GM19395 (cell line): ENCODE measurements at regions not wholly inside any gene's neighbourhood (a gene's known extent, or its start where the extent isn't known, plus 50 kb on each side); places are given as distances from the start of the nearest gene placed in this dataset.
"Not testable (repeated sequence)": the region's sequence is repeated elsewhere in the genome, so short reads cannot be mapped to it uniquely, and the experiment has no call there.

Source experiments
- ATAC-seq: cut with Tn5 transposase; IDR thresholded peaks from one replicate; pipeline ENCODE4 v1.9.1; 2021; ENCODE audit warnings: mild to moderate bottlenecking, moderate library complexity; ENCODE audit not compliant: unreplicated experiment

GRCh38 chr20:6715401-6715941 lies 52.0 kb upstream of the BMP2 start:
- no peak for ATAC-seq

DNA sequence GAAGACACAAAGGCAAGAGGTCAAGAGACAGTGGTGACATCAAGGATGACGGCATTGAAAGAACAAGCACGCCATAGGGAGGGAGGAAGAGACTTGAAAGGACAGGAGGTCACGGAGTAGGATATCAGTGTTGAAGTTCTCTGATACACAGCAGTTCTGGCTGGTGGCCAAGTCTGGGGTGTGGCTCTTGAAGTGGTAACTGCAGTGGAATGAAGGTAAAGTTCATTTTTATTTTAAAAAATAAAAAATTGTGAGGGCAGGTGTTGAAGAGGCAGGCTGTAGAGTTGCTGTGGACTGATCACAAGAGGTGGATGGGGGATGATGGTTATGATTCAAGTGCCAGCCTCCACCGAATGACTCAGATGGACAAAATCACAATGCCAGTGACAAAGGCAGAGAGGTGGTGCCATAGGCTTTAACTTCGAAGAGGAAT lies 53.2 kb upstream of the BMP2 start:
- ATAC-seq, result no peak

DNA sequence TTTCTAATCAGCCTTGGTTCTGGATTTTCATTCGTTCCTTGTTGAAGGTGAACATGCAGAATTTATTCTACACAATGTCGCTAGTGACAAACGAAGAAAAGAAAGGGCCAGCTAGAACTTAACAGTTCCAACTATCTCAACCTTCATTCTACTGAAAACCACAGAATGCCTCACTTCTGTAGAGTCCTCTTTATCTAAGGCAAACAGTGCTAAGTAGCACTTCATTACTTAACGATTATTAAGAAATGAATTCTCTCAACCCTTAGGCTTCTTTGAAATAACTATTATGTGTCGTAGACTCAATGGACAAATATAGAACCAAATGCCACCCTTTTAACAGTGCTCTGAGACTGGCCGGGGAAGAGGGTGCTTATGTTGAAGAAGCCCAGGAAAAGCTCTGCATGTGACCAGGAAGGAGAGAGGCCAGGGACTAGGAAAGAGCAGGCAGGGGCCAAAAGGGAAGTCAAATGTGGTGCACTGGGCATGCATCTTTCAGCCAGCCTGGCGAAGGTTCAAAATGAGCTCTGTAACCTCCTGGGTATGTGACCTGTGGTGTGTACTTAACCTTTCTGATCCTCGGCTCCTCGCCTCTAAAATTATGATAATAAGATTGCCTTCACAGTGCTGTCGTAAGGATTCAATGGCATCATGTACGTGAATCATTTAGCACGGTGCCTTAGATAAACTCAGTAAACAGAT lies 55.4 kb upstream of the BMP2 start:
- no peak for ATAC-seq

GRCh38 chr20:6709910-6710595 lies 57.4 kb upstream of the BMP2 start:
- ATAC-seq, result no peak

GRCh38 chr20:6708010-6708409 lies 59.5 kb upstream of the BMP2 start:
- no peak for ATAC-seq

- no peak for ATAC-seq
These were observed 60.1 kb upstream of the BMP2 start for GRCh38 chr20:6707321-6707831.

GRCh38 chr20:6705926-6706548 lies 61.4 kb upstream of the BMP2 start:
- ATAC-seq, result no peak

DNA sequence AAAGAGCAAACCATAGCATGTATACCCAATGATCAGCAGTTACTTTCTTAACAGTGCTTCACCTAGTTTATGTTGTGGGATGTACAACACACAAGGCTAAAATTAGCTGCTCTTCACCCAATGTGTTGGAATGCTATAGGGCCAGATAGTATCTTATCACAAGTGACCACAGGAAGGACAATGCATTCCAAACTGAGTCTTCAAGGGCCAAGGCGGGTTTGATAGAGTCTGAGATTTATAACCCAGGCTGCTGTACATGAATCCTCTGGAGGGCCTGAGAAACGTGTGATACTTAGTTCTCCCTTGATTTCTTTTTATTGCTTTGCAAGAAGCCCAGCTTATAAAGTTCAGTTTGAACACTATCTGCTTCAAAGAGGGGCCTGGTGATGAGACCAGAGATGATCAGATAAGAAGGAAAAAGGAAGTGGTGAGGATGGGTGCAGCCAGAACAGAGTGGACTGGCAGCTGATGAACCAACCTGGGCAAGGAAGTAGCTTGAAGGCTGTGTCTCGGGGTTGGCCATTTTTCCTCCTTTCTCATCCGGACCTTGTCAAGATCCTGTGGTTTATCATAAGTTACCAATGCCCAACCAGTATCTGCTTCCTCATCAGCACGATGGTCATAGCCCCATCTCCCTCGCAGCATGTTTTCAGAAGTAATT lies 62.2 kb upstream of the BMP2 start:
- ATAC-seq, result no peak

- ATAC-seq, result no peak
These were observed 63.2 kb upstream of the BMP2 start for GRCh38 chr20:6704132-6704861.

DNA sequence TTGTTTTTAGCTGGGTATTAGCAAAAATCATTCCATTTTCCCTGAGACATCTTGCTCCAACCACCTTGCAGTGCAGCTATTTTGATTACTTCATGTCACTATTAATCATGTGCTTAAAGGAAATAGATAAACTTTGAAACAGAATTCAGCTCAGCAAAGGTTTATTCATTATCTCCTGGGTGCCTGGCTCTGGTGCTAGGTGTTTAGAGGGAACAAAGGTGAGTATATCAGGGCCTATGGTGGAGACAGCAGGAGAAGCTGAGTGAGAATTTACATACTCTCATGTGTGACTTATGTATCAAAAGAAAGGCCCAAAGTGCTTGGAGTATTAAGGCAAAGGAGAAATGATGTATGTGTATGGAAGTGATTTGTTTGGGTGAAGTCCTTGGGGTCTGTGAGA lies 63.8 kb upstream of the BMP2 start:
- ATAC-seq, result no peak

DNA sequence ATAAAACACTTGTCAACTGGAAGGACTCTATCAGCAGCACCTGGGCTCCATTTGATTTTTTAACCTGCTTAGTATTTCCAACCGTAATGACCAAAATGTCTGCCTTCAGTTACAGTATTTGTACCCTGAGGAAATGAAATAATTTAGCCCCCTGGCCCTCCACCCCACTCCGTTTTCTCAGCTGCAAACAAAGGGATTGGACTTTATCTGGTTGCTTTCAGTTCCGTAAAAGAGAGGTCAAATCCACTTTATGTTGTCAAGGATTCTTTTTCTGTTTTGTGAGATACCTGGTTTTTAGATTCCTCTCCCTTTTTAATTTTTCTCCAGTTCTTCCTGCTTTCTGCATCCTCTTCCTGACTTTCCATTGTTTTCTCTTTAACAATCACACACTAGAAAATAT lies 64.4 kb upstream of the BMP2 start:
- ATAC-seq, result no peak

DNA sequence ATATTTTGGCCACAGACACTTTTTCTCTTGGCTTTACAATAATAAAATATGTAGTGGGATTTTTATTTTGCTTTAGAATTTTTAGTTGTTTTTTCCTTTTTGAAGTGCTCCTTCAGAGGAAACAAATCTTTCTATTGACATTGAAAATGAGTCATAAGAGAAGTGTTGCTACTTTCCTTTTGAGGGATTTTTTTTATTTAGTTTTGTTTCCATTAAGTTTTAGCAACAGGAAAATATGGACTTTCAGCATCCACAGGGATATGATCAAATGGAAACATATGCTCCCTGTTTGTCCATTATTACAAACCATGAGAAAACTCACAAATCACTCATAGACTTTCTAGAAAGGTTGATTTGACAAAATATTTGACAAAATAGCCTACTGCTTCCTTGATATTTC lies 65.3 kb upstream of the BMP2 start:
- ATAC-seq, result no peak

DNA sequence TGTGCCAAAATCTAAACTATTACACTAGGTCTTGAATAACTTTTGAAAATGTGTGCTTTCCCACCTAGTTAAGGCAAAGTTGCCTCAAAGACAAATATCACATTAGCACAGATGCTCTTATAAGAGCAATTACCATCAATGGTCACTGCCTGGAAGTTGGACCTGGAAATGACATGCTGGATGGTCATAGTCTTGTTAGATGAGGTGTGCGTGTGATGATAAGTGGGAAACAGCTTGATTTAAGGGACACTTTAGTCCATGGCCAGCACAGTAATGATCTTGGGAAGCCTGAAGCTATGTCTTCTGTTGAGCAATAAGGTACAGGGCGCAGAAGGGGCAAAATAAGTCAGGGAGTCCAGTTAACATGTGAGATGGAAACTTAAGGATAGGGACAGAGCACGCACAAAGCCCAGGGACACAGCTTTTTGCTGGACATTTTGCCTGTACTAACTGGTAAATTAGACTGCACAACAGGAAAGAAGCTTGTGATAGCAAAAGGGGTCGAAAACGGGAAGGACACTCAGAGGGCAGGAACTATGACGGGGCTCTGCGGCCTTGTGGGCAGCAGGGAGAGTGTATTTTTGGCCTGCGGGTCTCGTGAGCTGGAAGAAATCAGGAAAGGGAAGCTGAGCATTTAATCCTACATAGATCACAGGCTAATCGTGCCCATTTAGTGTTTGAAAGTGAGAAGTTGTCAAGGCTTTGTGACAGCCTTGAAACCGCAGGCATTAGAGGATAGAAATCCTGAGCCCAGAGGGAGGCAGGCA lies 66.7 kb upstream of the BMP2 start:
- ATAC-seq, result no peak

- ATAC-seq, result no peak
These were observed 67.4 kb upstream of the BMP2 start for GRCh38 chr20:6699921-6700562.

GRCh38 chr20:6698723-6699122 lies 68.8 kb upstream of the BMP2 start:
- ATAC-seq, result no peak

DNA sequence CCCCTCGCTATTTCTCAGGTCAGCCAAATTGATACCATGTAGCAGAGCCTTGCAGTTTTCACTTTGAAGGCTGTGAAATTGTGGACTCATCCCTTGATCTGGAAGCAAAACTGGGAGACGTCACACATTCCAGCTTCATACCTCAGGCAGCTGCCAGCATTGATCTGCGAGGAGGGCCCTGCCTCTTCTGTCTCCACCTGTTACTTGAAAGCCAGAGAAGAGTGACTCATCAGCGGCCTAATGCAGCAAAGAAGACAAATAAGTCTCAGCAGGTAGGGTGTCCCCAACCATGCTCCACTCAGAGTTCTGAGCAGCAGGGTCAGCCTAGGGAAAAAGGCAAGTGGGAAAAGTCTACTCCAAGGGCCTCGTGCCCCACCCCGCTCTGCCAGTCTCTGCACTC lies 69.4 kb upstream of the BMP2 start:
- ATAC-seq, result no peak

DNA sequence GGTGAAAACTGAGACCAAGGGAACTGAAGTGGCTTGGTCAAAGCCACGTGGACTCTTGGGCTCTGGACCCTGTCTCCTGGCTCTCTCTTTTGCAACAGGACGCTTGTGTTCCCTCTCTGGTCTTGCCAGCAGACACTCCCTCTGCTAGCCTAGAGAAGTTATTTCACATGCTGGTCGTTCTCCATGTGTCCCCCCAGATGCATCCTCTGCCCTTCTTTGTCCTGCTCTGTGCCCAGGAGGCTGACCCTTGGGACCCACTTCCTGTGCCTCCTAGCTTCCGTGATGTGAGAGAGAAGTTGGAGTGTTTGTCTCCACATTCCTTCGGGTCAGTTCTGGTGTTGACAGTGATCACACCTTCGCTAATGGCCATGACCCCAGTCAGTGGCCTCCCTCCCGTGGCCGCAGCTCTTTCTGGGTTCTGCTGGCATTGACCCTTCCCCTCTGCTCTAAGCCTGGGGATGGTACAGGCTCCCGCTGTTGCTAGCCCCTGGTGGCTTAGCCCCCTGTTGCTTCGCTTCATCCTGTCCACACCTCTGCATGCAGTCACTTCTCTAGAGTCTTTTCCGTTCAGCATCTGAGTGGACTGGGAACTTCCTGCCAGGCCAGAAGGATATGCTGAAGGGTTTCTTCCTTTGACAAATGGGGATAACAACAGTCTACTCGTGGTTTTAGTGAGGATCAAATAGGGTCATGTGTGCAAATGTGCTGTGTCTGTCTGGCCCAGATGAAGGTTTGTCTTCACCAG lies 70.1 kb upstream of the BMP2 start:
- ATAC-seq, result no peak

GRCh38 chr20:6696001-6696400 lies 71.5 kb upstream of the BMP2 start:
- ATAC-seq, result no peak

DNA sequence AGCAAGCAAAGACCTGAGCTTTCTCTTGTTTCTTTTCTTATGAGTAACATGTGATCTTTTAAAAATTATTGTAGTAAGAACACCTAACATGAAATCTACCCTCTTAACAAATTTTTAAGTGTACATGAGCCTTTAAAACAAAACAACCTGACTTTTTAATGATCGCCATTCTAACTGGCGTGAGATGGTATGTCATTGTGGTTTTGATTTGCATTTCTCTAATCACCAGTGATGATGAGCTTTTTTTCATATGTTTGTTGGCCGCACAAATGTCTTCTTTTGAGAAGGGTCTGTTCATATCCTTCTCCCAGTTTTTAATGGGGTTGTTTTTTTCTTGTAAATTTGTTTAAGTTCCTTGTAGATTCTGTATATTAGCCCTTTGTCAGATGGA lies 73.7 kb upstream of the BMP2 start:
- ATAC-seq, result not testable (repeated sequence)
